ENCODE measurements at regions not wholly inside any gene's neighbourhood (a gene's known extent, or its start where the extent isn't known, plus 50 kb on each side); places are given as distances from the start of the nearest gene placed in this dataset.

GRCh38 chr3:161426758-161427157 lies 55.4 kb upstream of the SPTSSB start:
- TF ChIP-seq, protein P1, sequence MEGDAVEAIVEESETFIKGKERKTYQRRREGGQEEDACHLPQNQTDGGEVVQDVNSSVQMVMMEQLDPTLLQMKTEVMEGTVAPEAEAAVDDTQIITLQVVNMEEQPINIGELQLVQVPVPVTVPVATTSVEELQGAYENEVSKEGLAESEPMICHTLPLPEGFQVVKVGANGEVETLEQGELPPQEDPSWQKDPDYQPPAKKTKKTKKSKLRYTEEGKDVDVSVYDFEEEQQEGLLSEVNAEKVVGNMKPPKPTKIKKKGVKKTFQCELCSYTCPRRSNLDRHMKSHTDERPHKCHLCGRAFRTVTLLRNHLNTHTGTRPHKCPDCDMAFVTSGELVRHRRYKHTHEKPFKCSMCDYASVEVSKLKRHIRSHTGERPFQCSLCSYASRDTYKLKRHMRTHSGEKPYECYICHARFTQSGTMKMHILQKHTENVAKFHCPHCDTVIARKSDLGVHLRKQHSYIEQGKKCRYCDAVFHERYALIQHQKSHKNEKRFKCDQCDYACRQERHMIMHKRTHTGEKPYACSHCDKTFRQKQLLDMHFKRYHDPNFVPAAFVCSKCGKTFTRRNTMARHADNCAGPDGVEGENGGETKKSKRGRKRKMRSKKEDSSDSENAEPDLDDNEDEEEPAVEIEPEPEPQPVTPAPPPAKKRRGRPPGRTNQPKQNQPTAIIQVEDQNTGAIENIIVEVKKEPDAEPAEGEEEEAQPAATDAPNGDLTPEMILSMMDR (IDR thresholded peaks at IDR 0.05; ENCODE audit: extremely low read depth in 1 of 2, insufficient read depth in 1 of 2, low read depth in 1 of 2, low read length in 2 of 2): no peak
- TF ChIP-seq MAX (IDR thresholded peaks at IDR 0.05; ENCODE audit: insufficient read depth, insufficient read length): no peak

Data from endothelial cell of umbilical vein (primary cell).